ENCODE measurements at regions not wholly inside any gene's neighbourhood (a gene's known extent, or its start where the extent isn't known, plus 50 kb on each side); places are given as distances from the start of the nearest gene placed in this dataset.

GRCh38 chr9:23596913-23597634 is 229.0 kb downstream of the ELAVL2 start:
- DNase-seq, result no peak

GRCh38 chr9:23598994-23599393 is 227.0 kb downstream of the ELAVL2 start:
- no peak for DNase-seq

DNA sequence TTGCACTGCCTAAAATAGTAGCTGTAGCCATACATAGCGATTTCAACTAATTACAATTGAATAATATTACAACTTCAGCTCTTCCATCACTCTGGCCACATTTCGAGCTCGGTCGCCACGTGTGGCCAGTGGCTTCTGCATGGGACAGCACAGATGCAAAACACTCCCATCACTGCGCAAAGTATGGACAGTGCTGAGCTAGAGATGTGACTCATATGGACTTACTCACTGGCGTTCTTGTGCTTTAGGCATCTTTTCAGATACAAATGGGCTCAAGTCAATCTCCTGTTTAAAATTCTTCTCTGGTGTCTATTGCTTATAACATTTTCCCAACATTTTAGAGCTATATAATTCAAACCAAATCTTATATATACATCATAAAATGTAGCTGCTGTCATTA is 222.7 kb downstream of the ELAVL2 start:
- no peak for DNase-seq

DNA sequence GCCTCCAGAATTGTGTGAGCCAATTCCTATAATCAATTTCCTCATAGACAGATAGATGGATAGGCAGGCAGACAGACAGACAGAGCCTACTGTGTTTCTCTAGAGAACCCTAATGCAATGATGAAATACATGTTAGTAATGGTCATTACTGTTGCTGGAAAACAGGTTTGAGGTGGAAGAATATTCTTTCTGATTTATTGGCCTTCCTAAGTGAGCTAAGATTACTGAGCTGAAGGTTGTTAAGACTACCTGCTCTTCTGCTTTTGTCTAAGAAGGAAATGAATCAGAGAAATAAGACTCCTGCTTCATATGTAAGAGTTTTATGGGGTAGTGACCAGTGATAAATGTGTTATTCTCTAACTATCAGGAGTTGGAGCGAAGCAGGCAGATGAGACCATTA is 219.9 kb downstream of the ELAVL2 start:
- no peak for DNase-seq

DNA sequence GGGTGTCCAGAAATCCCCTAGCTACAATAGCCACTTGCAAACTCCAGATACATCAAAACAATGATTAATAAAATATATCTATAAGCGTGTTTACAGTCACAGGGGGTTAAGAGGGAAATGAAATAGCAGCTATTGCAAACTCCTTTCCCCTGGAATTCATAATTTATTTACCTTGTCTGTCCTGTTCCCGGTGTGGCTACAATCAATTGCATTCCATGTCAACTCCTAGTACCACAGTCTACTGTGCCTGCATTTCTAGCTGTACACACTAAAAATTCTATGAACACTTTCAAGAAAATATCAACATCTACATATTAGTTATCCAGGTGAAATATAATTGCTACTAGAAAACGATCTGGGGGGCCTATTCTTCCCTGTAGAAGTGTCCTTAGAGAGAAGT is 217.6 kb downstream of the ELAVL2 start:
- no peak for DNase-seq

DNA sequence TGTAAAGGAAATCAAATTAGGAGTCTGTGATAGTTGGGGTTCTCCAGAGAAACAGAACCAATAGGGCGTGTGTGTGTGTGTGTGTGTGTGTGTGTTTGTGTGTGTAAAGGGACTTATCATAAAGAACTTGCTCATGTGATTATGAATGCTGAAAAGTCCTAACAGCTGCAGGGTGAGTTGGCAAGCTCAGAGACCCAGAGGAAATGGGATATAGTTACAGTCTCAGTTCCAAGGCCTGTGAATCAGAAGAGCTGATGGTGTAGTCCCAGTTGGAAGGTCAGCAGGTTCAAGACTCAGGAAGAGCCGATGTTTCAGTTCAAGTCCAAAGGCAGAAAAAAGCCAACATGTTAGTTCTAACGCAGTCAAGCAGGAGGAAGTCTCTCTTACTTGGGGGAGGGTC is 214.2 kb downstream of the ELAVL2 start:
- no peak for DNase-seq

GRCh38 chr9:23615569-23615968 is 210.5 kb downstream of the ELAVL2 start:
- no peak for DNase-seq

GRCh38 chr9:23621188-23621587 is 204.9 kb downstream of the ELAVL2 start:
- DNase-seq, result peak; percentile 38

- no peak for DNase-seq
Observed at GRCh38 chr9:23621924-23622323, 204.1 kb downstream of the ELAVL2 start.

DNA sequence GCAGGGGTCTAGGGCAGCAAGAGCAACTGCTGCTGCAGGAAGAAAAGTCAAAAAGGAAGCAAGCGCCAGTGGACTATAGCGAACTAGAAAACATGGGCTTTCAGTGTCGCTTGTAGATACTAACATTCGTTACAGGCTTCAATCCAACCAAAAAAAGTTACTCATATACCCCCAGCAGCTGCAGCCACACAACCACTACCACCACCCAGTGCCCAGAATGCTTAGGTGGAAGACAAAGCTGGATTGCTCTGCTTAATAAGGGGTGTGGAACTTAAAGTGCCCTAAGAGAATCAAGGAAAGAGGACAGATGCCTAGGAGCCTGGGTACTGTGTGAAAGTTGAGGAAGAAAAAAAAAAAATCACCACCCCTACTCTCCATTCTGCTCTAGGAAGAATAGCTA is 203.6 kb downstream of the ELAVL2 start:
- no peak for DNase-seq

DNA sequence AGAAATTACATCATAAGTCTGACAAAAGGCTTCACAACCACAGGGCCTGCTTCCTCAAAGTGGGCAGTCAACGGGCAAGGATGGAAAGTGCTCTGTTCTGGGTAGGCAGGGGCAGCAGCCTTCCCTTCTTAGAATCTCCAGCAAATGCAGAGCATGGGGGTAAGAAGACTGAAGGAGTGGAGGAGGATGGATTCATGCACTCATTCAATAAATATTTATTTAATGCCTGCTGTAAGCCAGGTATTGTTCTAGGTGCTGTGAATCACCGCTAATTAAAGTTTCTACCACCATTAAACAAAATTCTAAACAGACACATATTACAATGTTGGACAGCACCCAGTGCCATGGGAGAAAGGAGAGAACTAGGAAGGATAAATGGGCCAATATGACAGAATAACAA is 195.6 kb downstream of the ELAVL2 start:
- DNase-seq, result no peak

GRCh38 chr9:23635276-23635675 is 190.8 kb downstream of the ELAVL2 start:
- DNase-seq, result no peak

- DNase-seq, result no peak
Observed at GRCh38 chr9:23636199-23636598, 189.8 kb downstream of the ELAVL2 start.

GRCh38 chr9:23638011-23638410 is 188.0 kb downstream of the ELAVL2 start:
- DNase-seq, result no peak

GRCh38 chr9:23638837-23639426 is 187.1 kb downstream of the ELAVL2 start:
- peak; percentile 0 for DNase-seq
